ENCODE measurements at regions not wholly inside any gene's neighbourhood (a gene's known extent, or its start where the extent isn't known, plus 50 kb on each side); places are given as distances from the start of the nearest gene placed in this dataset.

- no peak for DNase-seq (ENCODE audit: low spot score)
Measured at GRCh38 chr11:103624708-103625623, 411.5 kb upstream of the DDI1 start.

DNA sequence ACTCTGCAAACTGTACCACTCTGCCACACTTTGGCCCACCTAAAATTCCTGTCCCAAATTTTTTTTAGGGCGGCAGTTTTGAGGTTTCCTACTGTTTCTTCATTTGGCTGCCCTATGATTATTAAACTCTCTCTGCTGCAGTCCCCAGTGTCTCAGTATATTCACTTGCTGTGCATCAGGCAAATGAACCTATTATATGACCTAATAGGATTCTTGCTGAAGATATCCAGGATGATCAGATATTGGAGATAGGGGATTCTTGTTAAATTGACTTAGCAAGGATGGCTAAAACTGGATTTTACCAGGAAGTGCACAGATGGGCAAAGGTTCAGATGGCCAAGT, 410.8 kb upstream of the DDI1 start:
- no peak for DNase-seq (ENCODE audit: low spot score)

GRCh38 chr11:103628121-103628520, 408.3 kb upstream of the DDI1 start:
- no peak for DNase-seq (ENCODE audit: low spot score)

GRCh38 chr11:103631841-103632240, 404.6 kb upstream of the DDI1 start:
- DNase-seq (ENCODE audit: low spot score), result no peak

DNA sequence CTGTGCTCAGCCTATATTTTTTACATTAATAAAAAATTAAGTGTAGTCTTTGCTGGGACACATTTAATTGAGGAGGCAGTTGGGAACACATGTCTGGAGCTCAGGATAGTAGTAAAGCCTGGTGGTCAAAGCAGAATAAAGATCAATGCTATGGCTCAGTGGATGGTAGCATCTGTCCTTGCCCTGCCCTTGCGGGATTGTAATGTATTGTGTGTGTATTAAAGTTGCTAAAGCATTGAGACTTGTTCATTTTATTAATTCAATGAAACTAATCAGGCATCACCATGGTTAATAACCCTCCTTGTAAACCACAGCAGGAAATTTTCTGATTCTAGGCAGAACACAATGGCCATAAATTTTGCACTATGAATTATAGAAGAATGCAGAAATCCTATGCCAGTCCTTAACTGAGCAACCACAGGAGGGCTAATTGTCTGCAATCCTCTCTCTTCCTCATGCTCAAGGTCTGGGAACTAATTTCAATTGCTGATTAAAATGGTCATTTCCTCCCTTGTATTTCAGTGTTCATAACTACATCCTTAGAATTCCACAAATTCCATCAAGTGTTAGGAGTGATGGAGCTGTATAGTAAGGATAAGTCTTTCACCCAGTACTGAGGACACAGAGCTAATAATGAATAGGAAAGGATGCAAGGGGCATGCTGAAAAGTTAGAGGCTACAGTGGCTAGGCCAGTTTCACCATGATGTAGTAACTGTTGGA, 403.2 kb upstream of the DDI1 start:
- DNase-seq (ENCODE audit: low spot score), result no peak

- DNase-seq (ENCODE audit: low spot score), result no peak
Measured at GRCh38 chr11:103633819-103634590, 402.4 kb upstream of the DDI1 start.

DNA sequence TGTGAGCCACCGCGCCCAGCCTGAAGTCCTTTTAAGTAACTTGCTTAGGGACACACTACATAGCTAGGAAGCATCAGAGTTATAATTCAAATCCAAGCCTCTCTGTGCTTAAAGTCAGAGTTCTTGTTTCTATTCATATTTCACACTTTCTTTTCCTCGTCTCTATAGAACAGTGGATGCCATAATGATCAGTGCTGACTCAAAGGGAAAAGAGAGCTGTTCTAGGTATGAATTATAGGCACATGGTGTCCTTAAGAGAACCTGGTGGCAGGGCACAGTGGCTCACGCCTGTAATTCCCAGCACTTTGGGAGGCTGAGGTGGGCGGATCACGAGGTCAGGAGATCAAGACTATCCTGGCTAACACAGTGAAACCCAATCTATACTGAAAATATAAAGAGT, 400.2 kb upstream of the DDI1 start:
- no peak for DNase-seq (ENCODE audit: low spot score)

GRCh38 chr11:103637295-103637694, 399.1 kb upstream of the DDI1 start:
- no peak for DNase-seq (ENCODE audit: low spot score)

DNA sequence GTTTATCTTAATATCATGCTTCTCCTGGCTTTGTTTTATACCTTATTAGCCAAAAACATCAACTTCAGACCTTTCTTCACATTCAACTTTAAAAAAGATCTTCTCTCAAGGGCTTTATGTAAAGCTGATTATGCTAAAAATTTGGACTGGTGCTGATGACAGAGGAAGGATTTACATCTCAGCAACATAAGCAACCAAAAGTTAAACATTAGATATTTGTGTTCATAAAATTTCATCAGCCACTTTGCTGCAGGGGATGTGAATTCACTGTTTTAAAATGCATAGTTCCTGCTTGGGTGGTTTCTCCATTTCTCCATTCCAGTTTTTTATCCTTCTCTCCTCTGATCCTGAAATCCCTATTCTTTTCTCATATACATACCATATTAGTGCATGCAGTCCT, 398.6 kb upstream of the DDI1 start:
- no peak for DNase-seq (ENCODE audit: low spot score)

DNA sequence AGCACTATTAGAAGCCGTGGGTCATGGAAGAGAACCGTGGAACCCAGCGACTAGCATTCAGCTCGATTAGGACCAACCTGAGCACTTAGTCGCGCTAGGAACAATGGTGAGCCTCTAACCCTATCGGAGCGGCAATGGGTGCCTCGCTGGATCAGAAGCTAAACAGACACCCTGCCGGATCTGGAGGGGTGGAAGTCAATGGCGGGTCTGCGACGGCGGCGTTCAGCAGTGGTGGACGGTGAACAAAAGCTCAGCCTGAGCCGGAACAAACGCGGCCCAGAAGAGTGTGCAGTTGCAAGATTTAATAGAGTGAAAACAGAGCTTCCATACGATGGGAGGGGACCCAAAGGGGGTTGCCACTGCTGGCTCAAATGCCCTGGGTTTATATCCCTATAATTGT, 391.8 kb upstream of the DDI1 start:
- DNase-seq (ENCODE audit: low spot score), result no peak

- DNase-seq (ENCODE audit: low spot score), result no peak
Measured at GRCh38 chr11:103648054-103648453, 388.4 kb upstream of the DDI1 start.

DNA sequence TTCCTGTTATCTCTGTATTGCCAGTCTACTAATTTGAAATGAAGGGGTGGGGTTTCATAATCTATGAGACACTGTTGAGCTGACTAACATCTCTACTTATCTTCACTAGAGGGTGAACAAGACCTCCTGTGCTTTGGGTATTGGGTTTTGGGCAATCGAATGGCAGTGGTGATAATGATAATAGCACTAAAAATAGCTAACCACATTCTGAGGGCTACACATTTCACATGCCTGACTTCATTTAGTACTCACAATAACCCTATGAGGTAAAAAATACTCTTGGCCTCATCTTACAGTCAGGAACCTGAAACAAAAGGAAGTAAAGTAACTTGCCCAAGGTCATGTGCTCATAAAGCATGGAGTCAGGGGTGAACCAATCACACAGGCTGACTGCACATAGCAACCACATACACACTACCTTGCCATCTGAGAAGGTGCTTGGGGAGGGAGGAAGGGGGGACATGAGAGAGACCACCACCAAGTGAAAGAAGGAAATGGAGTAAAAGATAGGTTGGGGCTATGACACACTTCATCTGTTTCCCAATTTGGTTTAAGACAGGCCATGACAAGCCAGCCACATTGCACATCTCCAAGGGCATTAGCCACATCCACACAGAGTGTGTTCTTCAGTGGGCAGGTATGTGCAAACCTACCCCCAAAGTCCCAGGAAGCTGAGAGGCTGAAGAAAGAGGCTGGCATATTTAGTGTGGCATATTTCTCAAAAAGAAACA, 387.6 kb upstream of the DDI1 start:
- DNase-seq (ENCODE audit: low spot score), result peak; percentile 24

DNA sequence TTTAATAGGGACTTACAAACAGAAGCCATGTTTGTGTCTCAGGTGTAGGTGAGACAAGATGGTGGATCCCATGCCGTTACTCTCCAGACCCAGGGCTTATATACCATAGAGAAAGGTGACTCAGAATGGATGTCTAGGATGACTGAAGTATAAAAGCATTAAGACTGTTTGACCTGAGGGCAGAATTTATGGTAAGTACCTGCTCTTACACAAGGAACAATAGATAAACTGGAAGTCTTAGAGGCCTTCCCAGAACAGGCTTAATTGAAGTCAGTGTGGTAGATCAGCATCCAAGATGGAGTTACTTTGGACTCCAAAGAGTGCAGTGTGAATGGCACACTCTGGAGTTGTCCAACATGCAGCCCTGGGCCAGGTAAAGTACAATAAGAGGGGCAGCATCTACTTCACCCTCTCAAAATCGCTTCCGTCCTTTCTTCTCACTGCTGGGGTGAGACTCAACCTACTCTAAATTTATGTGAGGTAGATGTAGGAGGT, 387.0 kb upstream of the DDI1 start:
- DNase-seq (ENCODE audit: low spot score), result no peak

- no peak for DNase-seq (ENCODE audit: low spot score)
Measured at GRCh38 chr11:103650330-103650729, 386.1 kb upstream of the DDI1 start.

DNA sequence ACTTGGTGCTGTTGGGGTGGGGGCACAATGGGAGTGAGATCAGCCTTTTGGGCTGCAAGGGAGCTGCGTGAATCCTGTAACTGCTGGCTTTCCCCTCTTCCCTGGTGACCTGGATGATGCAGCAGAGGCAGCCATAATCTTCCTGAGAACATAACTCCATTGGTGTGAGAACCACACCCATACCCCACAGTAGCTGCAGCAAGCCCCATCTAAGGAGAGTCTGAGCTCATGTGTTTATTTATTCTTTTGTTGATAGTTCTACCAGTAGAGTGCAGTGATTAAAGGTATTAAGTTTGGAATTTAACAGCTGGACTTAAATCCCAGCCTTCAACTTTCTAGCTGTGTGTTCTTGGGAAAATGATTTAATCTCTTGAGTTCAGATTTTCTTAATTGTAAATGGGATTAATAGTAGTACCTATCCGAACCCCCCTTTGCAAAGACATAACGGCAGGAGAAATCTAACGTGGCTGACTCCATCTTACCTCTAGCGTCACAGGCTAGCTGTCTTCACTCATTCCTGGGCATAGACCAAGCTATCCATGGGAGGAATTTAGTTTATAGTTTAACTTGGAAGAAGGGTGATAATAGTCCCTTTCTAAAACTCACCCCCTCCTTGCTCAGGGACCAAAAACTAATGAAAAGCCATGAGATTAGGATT, 385.0 kb upstream of the DDI1 start:
- no peak for DNase-seq (ENCODE audit: low spot score)

DNA sequence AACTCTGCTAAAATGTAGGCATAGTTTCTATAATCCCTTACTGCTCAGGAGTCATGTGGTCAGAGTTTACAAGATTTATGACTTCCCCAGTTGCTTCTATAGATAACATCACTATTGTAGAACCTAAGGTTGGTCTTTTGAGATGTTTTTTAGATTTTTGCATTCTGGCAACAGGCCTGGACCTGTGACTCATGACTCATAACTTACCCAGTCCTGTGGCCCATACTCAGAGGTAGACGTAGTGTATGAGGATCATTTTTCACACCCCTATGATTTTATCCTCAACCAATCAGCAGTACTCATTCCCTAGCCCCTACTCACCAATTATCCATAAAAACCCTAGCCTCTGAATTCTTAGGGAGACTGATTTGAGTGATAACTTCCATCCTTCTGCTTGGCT, 384.4 kb upstream of the DDI1 start:
- no peak for DNase-seq (ENCODE audit: low spot score)

GRCh38 chr11:103656382-103656781, 380.1 kb upstream of the DDI1 start:
- no peak for DNase-seq (ENCODE audit: low spot score)

- no peak for DNase-seq (ENCODE audit: low spot score)
Measured at GRCh38 chr11:103659206-103659618, 377.2 kb upstream of the DDI1 start.

- no peak for DNase-seq (ENCODE audit: low spot score)
Measured at GRCh38 chr11:103659743-103660142, 376.7 kb upstream of the DDI1 start.

DNA sequence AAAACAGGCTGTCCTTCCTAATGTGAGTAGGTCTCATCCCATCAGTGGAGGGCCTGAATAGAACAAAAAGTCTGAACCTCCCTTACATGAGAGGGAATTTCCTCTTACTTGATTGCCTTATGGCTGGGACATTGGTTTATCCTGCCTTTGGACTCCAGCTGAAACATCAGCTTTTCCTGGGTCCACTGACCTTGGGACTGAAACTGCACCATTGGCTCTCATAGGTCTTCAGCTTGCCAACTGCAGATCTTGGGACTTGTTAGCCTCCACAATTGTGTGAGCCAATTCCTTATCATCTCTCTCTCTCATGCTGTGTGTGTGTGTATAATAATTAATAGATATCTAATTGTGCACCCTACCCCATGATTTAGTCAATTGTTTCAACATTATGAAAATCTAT, 375.3 kb upstream of the DDI1 start:
- DNase-seq (ENCODE audit: low spot score), result no peak

- DNase-seq (ENCODE audit: low spot score), result no peak
Measured at GRCh38 chr11:103661991-103662390, 374.4 kb upstream of the DDI1 start.

All from germinal center (tissue), 1 donor.